ENCODE measurements at regions not wholly inside any gene's neighbourhood (a gene's known extent, or its start where the extent isn't known, plus 50 kb on each side); places are given as distances from the start of the nearest gene placed in this dataset.
A peak's percentile ranks its signal among the peaks of the same experiment; 100 is the strongest.

DNA sequence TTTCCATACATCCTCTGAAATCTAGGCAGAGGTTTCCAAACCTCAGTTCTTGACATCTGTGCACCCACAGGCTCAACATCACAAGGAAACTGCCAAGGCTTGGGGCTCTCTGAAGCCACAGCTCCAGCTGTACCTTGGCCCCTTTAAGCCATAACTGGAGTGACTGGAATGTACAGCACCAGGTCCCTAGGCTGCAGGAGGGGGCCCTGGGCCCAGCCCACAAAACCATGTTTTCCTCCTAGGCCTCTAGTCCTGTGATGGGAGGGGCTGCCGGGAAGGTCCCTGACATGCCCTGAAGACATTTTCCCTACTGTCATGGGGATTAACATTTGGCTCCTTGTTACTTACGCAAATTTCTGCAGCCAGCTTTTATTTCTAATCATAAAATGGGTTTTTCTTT is 1093.0 kb upstream of the PCDH9 start:
- no peak for DNase-seq (ENCODE audit: low read depth, low spot score)

DNA sequence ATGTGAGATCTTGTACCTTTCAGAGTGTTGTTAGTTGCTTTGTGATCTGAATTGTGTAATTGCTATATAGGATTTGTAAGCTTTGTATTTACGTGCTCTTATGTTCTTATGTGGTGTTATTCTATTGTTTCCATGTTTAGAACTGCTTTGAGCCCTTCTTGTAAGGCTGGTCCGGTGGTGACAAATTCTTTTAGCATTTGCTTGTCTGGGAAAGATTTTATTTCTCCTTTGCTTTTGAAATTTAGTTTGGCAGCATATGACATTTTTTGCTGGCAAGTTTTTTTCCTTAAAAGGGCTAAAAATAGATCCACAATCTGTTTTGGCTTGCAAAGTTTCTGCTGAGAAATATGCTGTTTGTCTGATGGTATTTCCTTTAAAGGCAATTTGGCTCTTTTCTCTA is 1089.2 kb upstream of the PCDH9 start:
- DNase-seq (ENCODE audit: low read depth, low spot score), result no peak

DNA sequence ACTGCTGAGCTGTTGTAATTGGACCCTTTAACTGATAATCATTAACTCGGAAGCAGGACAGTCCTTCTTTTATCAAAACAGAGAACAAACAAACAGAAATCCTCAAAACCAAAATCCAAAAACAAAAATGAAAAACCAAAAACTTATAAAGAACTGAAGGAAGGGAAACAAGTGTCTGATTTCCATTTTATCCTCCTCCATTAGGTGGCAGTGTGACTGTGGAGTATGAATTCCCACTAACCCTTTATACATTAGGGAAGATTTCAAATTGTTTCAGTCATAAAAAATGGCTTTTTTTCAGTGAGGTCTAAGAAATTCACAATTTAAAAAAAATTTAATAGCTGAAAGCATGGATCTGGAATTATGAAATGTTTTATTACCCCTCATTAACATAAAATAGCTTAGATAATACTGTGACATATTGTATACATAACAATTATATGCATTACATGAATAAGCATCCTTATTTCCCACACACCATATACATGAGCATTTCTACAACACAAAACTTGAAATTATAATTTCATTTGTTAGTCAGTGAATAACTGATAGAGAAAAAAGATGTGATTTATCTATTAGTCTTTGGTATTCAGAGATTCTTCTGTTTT is 1074.3 kb upstream of the PCDH9 start:
- DNase-seq (ENCODE audit: low read depth, low spot score), result no peak

DNA sequence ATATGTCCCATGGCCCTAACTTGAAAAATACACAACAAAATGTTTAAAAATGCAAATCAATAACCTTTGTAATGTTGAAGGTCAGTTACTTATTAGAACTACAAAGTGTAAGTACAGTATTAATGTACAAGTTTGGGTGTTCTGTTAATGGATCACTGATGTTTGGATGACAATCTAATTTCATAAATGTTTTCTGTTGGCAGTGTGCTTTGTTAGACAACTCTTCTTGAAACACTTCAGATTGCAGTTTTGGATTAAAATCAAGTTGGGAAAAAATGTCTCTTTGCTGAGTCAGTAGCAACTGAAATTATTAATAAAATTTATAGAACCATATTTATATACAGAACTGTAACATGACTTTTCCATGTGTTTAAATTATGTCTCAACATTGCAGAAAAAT is 1063.5 kb upstream of the PCDH9 start:
- no peak for DNase-seq (ENCODE audit: low read depth, low spot score)

DNA sequence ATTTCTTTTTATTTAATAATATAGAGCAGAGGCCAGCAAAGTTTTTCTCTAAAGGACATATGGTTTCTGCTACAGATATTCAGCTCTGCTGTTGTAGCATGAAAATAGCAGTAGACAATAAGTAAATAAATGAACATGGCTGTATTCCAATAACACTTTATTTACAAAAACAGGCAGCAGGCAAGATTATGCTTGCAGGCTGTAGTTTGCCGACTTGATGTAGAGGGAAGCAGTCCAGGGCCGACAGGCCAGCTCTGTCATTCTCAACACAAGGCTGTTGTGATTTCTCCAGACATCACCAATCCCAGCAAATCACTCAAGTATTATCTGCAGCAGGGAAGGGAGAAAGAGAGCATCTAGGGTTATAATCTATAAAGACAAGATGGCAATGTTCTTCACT is 1062.5 kb upstream of the PCDH9 start:
- DNase-seq (ENCODE audit: low read depth, low spot score), result no peak

DNA sequence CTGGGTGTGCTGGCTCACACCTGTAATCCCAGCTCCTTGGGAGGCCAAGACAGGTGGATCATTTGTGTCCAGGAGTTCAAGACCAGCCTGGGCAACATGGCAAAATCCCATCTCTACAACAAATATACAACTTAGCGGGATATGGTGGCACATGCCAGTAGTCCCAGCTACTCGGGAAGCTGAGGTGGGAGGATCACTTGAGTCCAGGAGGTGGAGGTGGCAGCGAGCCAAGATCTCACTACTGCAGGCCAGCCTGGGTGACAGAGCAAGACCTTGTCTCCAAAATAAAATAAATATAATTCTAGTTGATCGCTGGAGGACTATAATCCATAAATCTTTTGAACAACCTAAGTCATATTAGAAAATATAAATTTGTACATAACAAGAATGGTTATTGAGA is 1061.5 kb upstream of the PCDH9 start:
- DNase-seq (ENCODE audit: low read depth, low spot score), result no peak

DNA sequence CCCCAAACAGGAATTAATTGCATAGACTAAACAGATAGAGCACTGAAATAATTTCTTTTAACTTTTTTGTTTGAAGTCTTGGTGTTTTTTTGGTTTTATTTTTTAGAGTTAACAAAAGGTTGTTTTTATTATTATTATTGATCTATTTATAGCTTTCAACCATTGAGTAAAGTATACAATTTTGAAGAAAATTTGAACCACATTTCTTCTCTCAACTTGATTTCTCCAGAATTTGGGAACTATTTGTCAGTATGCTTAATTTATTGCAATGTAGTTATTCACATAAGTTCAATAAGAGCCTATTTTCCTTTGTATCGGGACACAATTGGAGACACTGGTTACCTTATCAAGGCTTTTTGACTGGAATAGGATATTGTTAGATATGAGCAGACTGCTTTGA is 1045.6 kb upstream of the PCDH9 start:
- no peak for DNase-seq (ENCODE audit: low read depth, low spot score)

DNA sequence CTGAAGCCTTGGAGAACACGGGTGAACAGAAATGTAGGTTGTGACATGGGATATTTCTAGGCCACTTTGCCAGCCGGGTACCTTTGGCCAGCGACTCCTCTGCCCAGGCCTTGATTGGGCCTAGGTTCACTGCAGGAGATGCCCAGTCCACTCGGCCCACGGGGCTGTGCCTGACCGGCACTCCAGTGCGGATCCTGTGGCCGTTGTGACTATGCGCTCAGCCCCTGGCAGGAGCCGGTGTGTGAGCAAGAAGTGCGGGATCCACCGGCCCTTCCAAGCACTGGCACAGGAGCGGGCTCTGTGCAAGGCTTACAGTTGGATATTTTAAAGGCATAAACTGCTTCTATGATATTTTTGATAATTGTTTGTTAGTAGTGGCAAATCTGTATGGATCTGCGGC is 1042.5 kb upstream of the PCDH9 start:
- DNase-seq (ENCODE audit: low read depth, low spot score), result no peak

DNA sequence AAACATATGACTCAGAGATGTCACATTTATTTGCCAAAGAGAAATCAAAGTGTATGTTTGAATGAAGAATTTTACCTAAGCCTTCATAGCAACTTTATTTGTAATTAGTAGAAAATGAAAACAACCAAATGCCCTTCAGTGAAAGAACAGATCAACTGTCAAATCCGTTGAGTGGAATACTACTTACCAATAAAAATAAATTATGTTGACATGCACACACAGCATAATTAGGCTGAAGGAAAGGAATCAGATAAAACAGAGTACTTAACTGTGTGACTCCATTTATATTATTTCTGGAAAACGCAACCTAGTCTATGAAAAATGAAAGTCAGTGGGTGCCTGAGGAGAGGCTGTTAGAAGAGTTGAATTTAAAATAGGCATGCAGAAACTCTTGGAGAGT is 1034.6 kb upstream of the PCDH9 start:
- no peak for DNase-seq (ENCODE audit: low read depth, low spot score)

DNA sequence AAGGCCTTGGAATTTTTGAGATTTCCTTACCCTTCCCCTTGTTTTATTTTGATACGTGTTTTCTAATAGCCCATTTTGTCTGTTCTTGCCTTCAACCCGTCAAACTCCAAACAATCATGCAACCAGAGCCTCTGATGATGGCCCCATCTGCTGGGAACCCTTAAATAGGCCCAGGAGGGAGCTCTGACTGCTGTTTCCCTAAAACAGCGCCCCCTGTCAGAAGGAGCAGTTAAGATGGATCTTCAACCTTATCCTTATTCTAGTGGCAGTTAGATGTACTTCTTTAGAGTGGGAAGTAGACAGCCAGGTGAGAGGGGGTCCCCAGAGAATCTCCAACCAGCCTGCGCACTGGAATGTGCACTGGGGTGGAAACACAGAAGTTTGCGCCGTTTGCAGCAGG is 1031.0 kb upstream of the PCDH9 start:
- DNase-seq (ENCODE audit: low read depth, low spot score), result no peak

DNA sequence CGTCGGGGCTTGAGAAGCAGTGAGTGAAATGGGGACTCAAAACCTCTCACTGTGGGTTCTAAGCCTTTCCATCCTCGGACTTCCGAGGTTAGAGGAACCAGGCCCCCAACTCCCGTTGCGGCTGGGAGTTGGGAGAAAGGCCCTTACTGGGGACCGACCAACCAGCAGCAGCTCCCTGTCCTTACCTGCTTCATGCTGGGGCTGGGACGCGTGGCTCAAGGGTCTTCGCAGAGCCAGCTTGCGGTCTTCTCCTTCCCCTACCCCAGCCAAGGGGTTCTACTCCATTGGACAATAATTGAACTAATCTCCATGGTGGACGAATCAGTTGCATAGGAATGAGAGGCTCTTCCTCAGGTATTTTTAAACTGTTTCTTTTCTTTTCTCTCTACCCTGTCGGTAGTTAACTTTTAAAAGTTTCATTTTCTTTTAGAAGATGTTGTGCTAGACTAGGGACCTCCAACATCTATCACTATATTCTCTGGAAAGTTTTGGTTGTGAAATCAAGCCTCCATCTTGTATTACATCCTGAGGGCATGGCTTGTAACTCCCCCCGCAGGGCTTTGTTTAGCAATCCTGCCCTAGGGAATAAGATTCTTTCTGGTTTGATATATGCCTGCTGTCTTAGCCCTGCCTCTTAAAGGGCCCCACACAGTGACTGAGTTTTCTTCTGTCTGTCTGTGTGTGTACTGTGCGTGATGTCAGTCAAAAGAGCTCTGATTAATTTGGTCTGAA is 1027.1 kb upstream of the PCDH9 start:
- DNase-seq (ENCODE audit: low read depth, low spot score), result no peak

DNA sequence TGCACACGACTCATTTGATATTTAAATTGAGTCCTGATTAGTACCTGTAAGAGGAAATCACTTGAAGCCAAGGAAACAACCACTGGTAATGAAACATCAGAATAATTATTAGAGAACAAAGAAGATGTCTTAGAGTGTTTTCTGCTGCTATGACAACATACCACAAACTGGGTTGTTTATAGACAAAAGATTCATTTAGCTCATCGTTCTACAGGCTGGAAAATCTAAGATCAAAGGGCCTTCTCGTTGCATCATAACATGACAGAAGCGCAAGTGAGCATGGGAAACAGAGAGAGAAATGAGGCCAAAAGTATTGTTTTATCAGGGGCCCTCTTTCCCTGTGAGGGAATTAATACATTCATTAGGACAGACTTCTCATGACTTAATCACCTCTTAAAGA is 1024.0 kb upstream of the PCDH9 start:
- DNase-seq (ENCODE audit: low read depth, low spot score), result no peak

DNA sequence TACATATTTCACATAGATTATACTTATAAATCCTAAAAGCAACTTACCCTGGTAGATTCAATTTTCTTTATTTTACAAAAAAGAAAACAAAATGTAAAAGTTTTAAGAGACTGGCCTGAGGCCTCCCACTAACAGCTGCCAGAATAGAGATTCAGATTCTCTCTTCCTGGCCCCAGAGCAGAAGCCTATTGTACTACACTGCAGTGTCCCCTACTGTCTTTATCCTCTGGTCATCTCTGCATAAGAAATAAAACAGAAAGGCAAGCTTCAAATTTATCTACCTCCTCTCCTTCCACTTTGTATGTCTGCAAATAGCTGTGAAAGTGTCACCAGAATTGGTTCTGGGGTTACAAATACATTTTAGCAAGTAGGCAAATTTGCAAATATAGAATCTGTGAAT is 1004.1 kb upstream of the PCDH9 start:
- no peak for DNase-seq (ENCODE audit: low read depth, low spot score)

DNA sequence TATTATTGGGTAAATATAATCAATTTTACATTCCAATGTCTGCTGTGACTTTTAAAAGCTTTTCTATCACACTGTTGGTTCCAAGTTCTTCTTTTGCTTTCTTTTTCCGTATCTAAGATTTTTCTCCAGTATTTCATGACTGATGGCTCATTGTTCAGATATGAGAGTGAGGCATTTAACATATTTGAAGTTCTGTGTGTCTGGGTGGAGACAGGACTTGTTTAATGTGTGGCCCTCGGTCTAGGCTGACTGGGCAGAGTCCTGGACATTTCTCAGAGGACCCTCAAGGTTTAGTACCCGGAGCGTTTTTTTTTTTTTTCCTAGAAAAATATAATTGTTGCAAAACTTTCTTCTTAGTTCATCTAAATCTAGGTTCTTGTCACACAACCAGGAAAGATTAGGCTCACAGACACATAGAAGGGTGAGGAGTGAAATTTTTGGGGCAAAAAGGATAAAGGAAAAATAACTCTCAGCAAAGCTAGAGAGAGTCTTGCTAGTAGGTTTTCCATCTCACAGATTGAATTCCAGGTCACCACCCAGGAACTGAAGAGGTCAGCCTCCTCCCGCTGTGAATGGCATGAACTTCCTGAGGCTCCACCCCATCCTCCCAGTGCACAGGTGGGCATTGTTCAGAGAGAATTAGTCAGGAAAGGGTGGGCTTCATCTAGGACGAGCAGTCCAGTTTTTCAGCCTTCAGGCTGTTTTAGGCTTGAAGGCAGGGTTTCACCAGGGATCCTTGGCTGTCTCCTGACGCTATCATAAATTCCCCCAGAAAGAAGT is 1002.4 kb upstream of the PCDH9 start:
- DNase-seq (ENCODE audit: low read depth, low spot score), result no peak

DNA sequence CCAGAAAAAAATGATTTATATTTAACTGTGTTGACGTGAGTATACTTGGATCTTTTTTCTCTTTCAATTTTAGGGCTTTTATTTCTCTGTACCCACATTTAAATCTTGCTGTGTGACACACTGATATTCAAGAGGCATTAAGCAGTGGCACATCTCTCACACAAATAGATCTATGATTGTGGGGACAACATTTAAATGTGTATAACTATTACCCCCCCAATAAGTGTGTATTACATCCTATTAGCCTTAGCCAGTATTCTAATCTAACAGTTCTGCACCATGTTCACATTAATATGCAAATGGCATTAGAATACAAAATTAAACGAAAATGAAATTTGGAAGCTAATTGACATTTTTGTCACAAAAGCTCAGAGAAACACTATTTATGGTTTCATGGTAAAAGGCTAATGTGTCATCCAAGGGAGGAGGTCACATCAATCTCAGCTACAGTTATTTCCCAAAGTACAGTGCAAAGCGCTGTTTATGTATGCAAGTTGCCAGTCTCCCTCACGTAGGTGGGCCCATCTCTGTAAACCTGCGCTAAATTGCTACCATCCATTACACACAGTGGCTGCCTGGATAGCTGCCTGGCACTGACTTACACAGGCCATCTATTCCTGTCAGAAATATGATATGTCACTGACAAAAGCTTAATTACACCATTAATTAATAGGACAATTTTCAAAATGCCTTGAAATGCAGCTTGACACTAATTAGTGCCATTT is 984.7 kb upstream of the PCDH9 start:
- no peak for DNase-seq (ENCODE audit: low read depth, low spot score)

DNA sequence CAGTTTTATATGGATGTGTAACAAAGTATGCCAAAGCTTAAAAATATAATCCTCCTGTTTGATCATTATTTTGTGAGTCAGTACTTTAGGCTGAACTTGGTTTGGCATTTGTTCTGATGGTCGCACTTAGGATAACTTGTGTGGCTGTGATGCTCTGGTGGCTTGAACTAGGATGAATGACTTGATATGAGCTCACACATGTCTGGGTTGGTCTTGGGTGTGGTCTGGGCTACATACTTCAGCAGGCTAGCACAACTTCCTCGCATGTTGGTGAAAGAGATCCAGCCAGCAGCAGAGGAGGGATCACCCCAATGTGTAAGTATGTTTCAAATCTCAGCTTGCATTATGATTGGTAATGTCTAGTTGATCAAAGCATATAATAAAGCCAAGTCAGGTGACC is 969.1 kb upstream of the PCDH9 start:
- DNase-seq (ENCODE audit: low read depth, low spot score), result no peak

DNA sequence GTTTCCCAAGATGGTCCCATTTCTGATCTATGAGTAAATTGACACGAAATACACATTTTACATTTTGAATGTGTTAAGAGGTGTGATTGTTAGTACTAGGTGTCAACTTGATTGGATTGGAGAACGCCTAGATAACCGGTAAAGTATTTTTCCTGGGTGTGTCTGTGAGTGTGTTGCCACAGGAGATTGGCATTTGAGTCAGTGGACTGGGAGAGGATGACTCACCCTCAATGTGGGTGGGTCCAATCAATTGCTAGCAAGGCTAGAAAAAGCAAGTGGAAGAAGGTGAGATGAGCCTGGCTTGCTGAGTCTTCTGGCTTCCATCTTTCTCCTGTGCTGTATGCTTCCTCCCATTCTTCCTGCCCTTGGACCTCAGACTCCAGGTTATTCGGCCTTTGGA is 960.7 kb upstream of the PCDH9 start:
- peak; percentile 6 for DNase-seq (ENCODE audit: low read depth, low spot score)

DNA sequence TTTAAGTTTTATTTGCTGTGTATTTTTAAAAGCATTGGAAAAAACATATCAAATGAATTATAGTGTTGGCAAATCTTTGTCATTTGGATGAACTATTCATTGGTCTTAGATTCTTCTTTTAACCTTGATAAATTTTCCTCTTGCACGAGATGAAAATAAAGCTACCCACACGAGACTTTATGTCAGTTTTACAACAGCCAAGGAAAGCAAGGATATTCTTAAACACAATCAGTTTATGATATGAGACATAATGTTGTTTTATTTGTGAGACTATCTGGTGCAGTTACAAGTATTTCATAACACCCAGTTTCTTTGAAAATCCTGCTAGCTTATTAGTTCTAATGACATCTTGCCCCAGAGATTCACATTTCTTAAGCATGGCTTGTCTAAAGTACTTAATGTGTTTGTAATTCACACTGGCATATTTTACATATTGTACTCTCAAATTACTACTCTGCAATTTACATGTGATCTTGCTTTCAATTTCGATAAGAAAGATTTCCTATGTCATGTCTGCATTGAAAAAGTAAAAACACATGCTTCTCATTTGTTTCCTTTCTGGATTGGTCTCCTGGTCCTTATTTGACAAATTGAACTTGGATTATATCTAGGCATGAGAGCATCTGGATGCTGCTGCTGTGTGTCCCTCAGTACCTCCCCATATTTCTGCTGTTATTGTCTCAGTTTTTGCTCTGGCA is 955.5 kb upstream of the PCDH9 start:
- no peak for DNase-seq (ENCODE audit: low read depth, low spot score)

DNA sequence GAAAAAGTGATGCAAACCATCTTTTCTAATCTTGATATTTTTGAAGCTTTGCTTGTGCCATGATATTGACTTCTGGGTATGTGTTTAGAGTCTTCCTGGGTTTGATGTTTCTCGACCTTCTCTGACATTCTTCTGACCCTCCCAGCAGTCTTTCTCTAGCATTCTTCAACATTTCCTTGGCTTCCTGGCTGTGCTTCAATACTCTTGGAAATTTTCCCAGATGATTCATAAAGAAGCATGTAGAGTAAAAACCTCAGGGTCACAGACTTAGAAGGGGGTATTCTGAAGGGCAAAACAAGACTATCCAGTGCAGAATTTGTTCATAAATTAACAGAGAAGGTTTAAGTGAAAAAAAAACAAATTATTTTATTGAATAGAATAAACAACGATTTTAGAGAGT is 946.3 kb upstream of the PCDH9 start:
- DNase-seq (ENCODE audit: low read depth, low spot score), result no peak

DNA sequence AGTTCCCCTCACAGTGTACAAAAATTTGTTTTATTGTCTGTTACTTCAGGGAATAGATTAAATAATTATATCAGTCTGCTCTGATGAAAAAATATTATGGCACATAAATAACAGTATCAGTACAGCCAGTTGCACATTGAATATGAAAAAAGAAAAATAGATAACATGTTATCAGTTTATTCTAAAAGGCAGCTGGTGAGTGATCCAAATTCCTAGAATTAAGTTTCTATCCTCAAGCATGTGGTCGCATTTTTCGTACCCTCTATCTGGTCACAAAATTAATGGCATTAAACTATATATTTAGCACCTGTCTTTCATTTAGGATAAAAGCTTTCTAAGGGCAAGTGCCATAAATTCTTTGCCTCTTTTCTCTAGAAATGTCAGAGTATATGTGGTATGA is 944.8 kb upstream of the PCDH9 start:
- no peak for DNase-seq (ENCODE audit: low read depth, low spot score)

DNA sequence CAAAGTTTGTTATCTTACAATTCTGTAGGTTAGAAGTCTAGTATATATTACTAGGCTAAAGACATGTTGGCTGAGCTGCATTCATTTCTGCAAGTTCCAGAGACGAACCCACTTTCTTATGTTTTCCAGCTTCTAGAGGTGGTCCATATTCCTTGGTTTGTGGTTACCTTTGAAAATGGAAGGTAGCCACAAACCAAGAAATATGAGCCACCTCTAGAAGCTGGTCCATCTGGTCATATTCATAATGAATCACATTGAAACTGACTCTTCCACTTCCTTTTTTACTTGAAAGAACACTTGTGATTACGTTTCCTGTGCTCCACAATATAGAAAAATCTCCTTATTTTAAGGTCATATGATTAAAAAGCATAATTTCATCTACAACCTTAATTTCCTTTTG is 943.0 kb upstream of the PCDH9 start:
- no peak for DNase-seq (ENCODE audit: low read depth, low spot score)

DNA sequence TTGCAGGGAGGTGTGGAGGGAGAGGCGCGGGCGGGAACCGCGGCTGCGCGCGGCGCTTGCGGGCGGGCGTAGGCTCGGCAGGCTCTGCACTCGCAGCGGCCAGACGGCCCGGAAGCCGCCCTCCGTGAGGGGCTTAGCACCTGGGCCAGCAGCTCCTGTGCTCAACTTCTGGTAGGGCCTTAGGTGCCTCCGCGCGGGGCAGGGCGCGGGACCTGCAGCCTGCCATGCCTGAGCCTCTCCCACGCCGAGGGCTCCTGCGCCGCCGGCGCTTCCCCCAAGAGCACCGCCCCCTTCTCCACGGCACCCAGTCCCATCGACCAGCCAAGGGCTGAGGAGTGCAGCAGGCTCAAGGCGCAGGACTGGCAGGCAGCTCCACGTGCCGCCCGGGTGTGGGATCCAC is 940.8 kb upstream of the PCDH9 start:
- no peak for DNase-seq (ENCODE audit: low read depth, low spot score)

Data from ELF-1 (cell line).